Neural crest cell (in vitro differentiated cells): ENCODE measurements at regions not wholly inside any gene's neighbourhood (a gene's known extent, or its start where the extent isn't known, plus 50 kb on each side); places are given as distances from the start of the nearest gene placed in this dataset.

Experiments
- DNase-seq: peaks from one replicate; pipeline ENCODE4 v3.0.0; 2021; ENCODE audit warnings: low read depth, mixed read lengths, low spot score
- H3K27ac Mint-ChIP-seq: one replicate; pipeline ENCODE4 v1.8.0; 2021; ENCODE audit warnings: mild to moderate bottlenecking, mixed read lengths; ENCODE audit not compliant: unreplicated experiment
- H3K27me3 Mint-ChIP-seq: 2 replicates; pipeline ENCODE4 v1.8.0; 2021; ENCODE audit warnings: low read depth, mild to moderate bottlenecking, mixed read lengths
- H3K36me3 Mint-ChIP-seq: 2 replicates; pipeline ENCODE4 v1.8.0; 2021; ENCODE audit warnings: low read depth, mild to moderate bottlenecking, mixed read lengths
- H3K4me1 Mint-ChIP-seq: 2 replicates; pipeline ENCODE4 v1.8.0; 2021; ENCODE audit warnings: mixed read lengths
- H3K4me3 Mint-ChIP-seq: one replicate; pipeline ENCODE4 v1.8.0; 2021; ENCODE audit warnings: mild to moderate bottlenecking, mixed read lengths
- H3K9me3 Mint-ChIP-seq: 2 replicates; pipeline ENCODE4 v1.8.0; 2021; ENCODE audit warnings: mixed read lengths
- CTCF ChIP-seq: fragments of 200-600 bp; sonication (generic); conservative IDR thresholded peaks from 2 replicates; pipeline ENCODE4 v1.5.0; 2021; ENCODE audit warnings: antibody characterized with exemption, mild to moderate bottlenecking

- H3K27ac Mint-ChIP-seq: no peak overlapping the region
- no peak for DNase-seq
- no peaks in the 10 kb centered on the region for H3K36me3 Mint-ChIP-seq
- H3K27me3 Mint-ChIP-seq: no peaks in the 10 kb centered on the region
- no peaks in the 10 kb centered on the region for H3K4me1 Mint-ChIP-seq
- TF ChIP-seq CTCF: no peak
- H3K4me3 Mint-ChIP-seq: no peak overlapping the region
- H3K9me3 Mint-ChIP-seq: no peaks in the 10 kb centered on the region
Measured at GRCh38 chr6:62819640-62820039, 391.6 kb upstream of the FKBP1C start.

- Mint-ChIP-seq H3K36me3 (no peaks in the 10 kb centered on the region), H3K4me3 (no peak overlapping the region), H3K9me3 (no peaks in the 10 kb centered on the region)
Measured at GRCh38 chr6:62808565-62809293, 402.5 kb upstream of the FKBP1C start.

GRCh38 chr6:62805431-62805830, 405.8 kb upstream of the FKBP1C start:
- H3K4me1 Mint-ChIP-seq: peaks cover 7% of the 10 kb centered on the region
- H3K27ac Mint-ChIP-seq: no peak overlapping the region
- H3K27me3 Mint-ChIP-seq: no peaks in the 10 kb centered on the region
- H3K4me3 Mint-ChIP-seq: no peak overlapping the region
- H3K9me3 Mint-ChIP-seq: no peaks in the 10 kb centered on the region
- DNase-seq: no peak
- no peaks in the 10 kb centered on the region for H3K36me3 Mint-ChIP-seq
- no peak for TF ChIP-seq CTCF

More at GRCh38 chr6:62808565-62809293, 402.5 kb upstream of the FKBP1C start:
- no peak for DNase-seq
- H3K4me1 Mint-ChIP-seq: peaks cover 7% of the 10 kb centered on the region
- no peak overlapping the region for H3K27ac Mint-ChIP-seq
- no peak for TF ChIP-seq CTCF
- H3K27me3 Mint-ChIP-seq: no peaks in the 10 kb centered on the region

- Mint-ChIP-seq H3K9me3 (no peaks in the 10 kb centered on the region), H3K27ac (no peak overlapping the region), H3K36me3 (no peaks in the 10 kb centered on the region), H3K27me3 (no peaks in the 10 kb centered on the region), H3K4me3 (no peak overlapping the region), H3K4me1 (no peaks in the 10 kb centered on the region)
- TF ChIP-seq CTCF: no peak
- DNase-seq: no peak
Measured at GRCh38 chr6:62803094-62803493, 408.2 kb upstream of the FKBP1C start.

GRCh38 chr6:62797190-62797589, 414.1 kb upstream of the FKBP1C start:
- no peaks in the 10 kb centered on the region for H3K27me3 Mint-ChIP-seq
- H3K36me3 Mint-ChIP-seq: no peaks in the 10 kb centered on the region
- H3K9me3 Mint-ChIP-seq: peaks cover 4% of the 10 kb centered on the region
- no peak overlapping the region for H3K27ac Mint-ChIP-seq
- TF ChIP-seq CTCF: no peak
- no peaks in the 10 kb centered on the region for H3K4me1 Mint-ChIP-seq
- no peak overlapping the region for H3K4me3 Mint-ChIP-seq
- no peak for DNase-seq
